ENCODE measurements at regions not wholly inside any gene's neighbourhood (a gene's known extent, or its start where the extent isn't known, plus 50 kb on each side); places are given as distances from the start of the nearest gene placed in this dataset.

GRCh38 chr15:39326306-39326975 lies 254.4 kb upstream of the THBS1 start:
- TF ChIP-seq POLR2A (IDR thresholded peaks at IDR 0.05; ENCODE audit: low read depth, low read length) (no peak), POLR2AphosphoS5 (IDR thresholded peaks at IDR 0.05; ENCODE audit: low read depth, low read length) (no peak), TAF1 (IDR thresholded peaks at IDR 0.05; ENCODE audit: low read depth, low read length) (no peak), SPI1 (IDR thresholded peaks at IDR 0.05; ENCODE audit: low read depth, low read length) (no peak)
